ENCODE measurements at regions not wholly inside any gene's neighbourhood (a gene's known extent, or its start where the extent isn't known, plus 50 kb on each side); places are given as distances from the start of the nearest gene placed in this dataset.

DNA sequence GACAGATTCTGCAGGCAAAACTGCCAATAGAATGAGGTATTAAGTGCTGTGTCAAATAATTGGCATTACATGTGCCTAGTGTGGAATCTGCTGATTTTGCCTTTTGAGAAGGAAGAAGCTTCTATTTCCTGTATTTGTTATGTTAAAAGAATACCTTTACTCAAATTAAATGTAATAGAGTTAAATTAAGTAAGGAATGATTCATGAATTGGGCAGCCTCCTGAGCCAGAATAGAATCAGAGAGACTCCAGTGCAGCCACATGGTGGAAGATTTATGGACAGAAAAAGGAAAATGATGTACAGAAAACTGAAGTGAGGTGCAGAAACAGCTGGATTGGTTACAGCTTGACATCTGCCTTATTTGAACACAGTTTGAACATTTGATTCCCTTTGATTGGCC lies 464.4 kb upstream of the SEMA6A start:
- TF ChIP-seq, protein P1, sequence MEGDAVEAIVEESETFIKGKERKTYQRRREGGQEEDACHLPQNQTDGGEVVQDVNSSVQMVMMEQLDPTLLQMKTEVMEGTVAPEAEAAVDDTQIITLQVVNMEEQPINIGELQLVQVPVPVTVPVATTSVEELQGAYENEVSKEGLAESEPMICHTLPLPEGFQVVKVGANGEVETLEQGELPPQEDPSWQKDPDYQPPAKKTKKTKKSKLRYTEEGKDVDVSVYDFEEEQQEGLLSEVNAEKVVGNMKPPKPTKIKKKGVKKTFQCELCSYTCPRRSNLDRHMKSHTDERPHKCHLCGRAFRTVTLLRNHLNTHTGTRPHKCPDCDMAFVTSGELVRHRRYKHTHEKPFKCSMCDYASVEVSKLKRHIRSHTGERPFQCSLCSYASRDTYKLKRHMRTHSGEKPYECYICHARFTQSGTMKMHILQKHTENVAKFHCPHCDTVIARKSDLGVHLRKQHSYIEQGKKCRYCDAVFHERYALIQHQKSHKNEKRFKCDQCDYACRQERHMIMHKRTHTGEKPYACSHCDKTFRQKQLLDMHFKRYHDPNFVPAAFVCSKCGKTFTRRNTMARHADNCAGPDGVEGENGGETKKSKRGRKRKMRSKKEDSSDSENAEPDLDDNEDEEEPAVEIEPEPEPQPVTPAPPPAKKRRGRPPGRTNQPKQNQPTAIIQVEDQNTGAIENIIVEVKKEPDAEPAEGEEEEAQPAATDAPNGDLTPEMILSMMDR (IDR thresholded peaks at IDR 0.05), result no peak
- no peak for TF ChIP-seq POLR2AphosphoS5 (IDR thresholded peaks at IDR 0.05)
